Amygdala (tissue), 56 donors: ENCODE measurements at regions not wholly inside any gene's neighbourhood (a gene's known extent, or its start where the extent isn't known, plus 50 kb on each side); places are given as distances from the start of the nearest gene placed in this dataset.
A peak's percentile ranks its signal among the peaks of the same experiment; 100 is the strongest.

ENCODE experiments used
- DNase-seq, 56 donors: peaks; one replicate each; lab custom pipeline; 2025; lab: John Stamatoyannopoulos, UW

- no peak for DNase-seq
Measured at GRCh38 chr10:88081457-88082054, 218.1 kb downstream of the PTEN start.

- no peak for DNase-seq
Measured at GRCh38 chr10:88082391-88082790, 219.0 kb downstream of the PTEN start.

- DNase-seq = no peak
Measured at GRCh38 chr10:88082806-88083596, 219.6 kb downstream of the PTEN start.

- DNase-seq = no peak
Measured at GRCh38 chr10:88083597-88083989, 220.2 kb downstream of the PTEN start.

GRCh38 chr10:88086187-88086960, 222.9 kb downstream of the PTEN start:
- DNase-seq = no peak

GRCh38 chr10:88088441-88089340, 225.3 kb downstream of the PTEN start:
- DNase-seq = no peak

- DNase-seq = no peak
Measured at GRCh38 chr10:88089498-88089897, 226.1 kb downstream of the PTEN start.

GRCh38 chr10:88090568-88091214, 227.3 kb downstream of the PTEN start:
- DNase-seq = no peak

GRCh38 chr10:88091490-88092061, 228.2 kb downstream of the PTEN start:
- DNase-seq = no peak

- no peak for DNase-seq
Measured at GRCh38 chr10:88092265-88092664, 228.8 kb downstream of the PTEN start.

GRCh38 chr10:88092973-88093372, 229.5 kb downstream of the PTEN start:
- peak in 2 of 56 donors; percentile 4 to 8 for DNase-seq

GRCh38 chr10:88094795-88095194, 231.4 kb downstream of the PTEN start:
- no peak for DNase-seq

- no peak for DNase-seq
Measured at GRCh38 chr10:88095223-88095721, 231.8 kb downstream of the PTEN start.

GRCh38 chr10:88095778-88096431, 232.5 kb downstream of the PTEN start:
- DNase-seq = no peak

- DNase-seq = no peak
Measured at GRCh38 chr10:88097092-88097516, 233.7 kb downstream of the PTEN start.

GRCh38 chr10:88097536-88097935, 234.1 kb downstream of the PTEN start:
- no peak for DNase-seq

GRCh38 chr10:88100281-88100680, 236.9 kb downstream of the PTEN start:
- no peak for DNase-seq

GRCh38 chr10:88101666-88102065, 238.2 kb downstream of the PTEN start:
- DNase-seq = no peak

- DNase-seq = no peak
Measured at GRCh38 chr10:88103576-88103975, 240.2 kb downstream of the PTEN start.
